Esophagus muscularis mucosa (tissue), 3 donors: ENCODE measurements at regions not wholly inside any gene's neighbourhood (a gene's known extent, or its start where the extent isn't known, plus 50 kb on each side); places are given as distances from the start of the nearest gene placed in this dataset.

Experiments used
- CTCF ChIP-seq, 3 experiments: fragments of 200-600 bp in 2 of 3; fragments of 450-650 bp in 1 of 3; sonication (generic) in 2 of 3; IDR thresholded peaks; one replicate each; pipeline ENCODE4 v1.5.1; 2017 to 2019; ENCODE audit warnings: antibody characterized with exemption in 3 of 3, mild to moderate bottlenecking in 2 of 3, moderate library complexity in 1 of 3
- POLR2AphosphoS5 ChIP-seq, 2 donors: sonication (generic); formaldehyde crosslinking; IDR thresholded peaks; one replicate each; pipeline ENCODE4 v1.6.1; 2017; ENCODE audit warnings: antibody characterized with exemption in 2 of 2

- TF ChIP-seq CTCF (IDR thresholded peaks at IDR 0.05), result no peak
- TF ChIP-seq POLR2AphosphoS5 (IDR thresholded peaks at IDR 0.05), result no peak
Measured at GRCh38 chr11:70778883-70779282, 380.6 kb downstream of the CTTN start.
